ENCODE measurements at regions not wholly inside any gene's neighbourhood (a gene's known extent, or its start where the extent isn't known, plus 50 kb on each side); places are given as distances from the start of the nearest gene placed in this dataset.

- H3K4me3 ChIP-seq = no peak overlapping the region
- 76 to 82% (median 80%) methylated on average over 3 of the region's 3 CpGs for WGBS, 3 donors
- H3K27ac ChIP-seq = no peak overlapping the region
- H3K4me1 ChIP-seq (ENCODE audit: insufficient read depth) = no peaks in the 10 kb centered on the region
- H3K27me3 ChIP-seq = no peaks in the 10 kb centered on the region
- intact Hi-C loops (cut with DNase I) = no loop called here
- no peaks in the 10 kb centered on the region for H3K9me3 ChIP-seq
- no peak for TF ChIP-seq EP300 (IDR thresholded peaks at IDR 0.05)
- DNase-seq = no peak
- no peaks in the 10 kb centered on the region for H3K36me3 ChIP-seq
Measured at GRCh38 chr10:129366450-129366849, 100.6 kb upstream of the MGMT start.

GRCh38 chr10:129369566-129369965 is 97.5 kb upstream of the MGMT start:
- Histone ChIP-seq H3K27me3 (no peaks in the 10 kb centered on the region), H3K4me1 (ENCODE audit: insufficient read depth) (no peaks in the 10 kb centered on the region), H3K9me3 (no peaks in the 10 kb centered on the region), H3K27ac (no peak overlapping the region), H3K36me3 (no peaks in the 10 kb centered on the region), H3K4me3 (no peak overlapping the region)
- intact Hi-C loops (cut with DNase I) = no loop called here
- WGBS, 3 donors = 32 to 41% (median 32%) methylated on average over 10 of the region's 10 CpGs
- no peak for DNase-seq
- no peak for TF ChIP-seq CTCF (IDR thresholded peaks at IDR 0.05)
- TF ChIP-seq POLR2A (IDR thresholded peaks at IDR 0.05) = no peak
- TF ChIP-seq EP300 (IDR thresholded peaks at IDR 0.05) = no peak

- no peaks in the 10 kb centered on the region for H3K9me3 ChIP-seq
- H3K27me3 ChIP-seq = no peaks in the 10 kb centered on the region
- H3K36me3 ChIP-seq = no peaks in the 10 kb centered on the region
- H3K27ac ChIP-seq = no peak overlapping the region
- H3K4me1 ChIP-seq (ENCODE audit: insufficient read depth) = no peaks in the 10 kb centered on the region
- DNase-seq = no peak
- WGBS, 3 donors = 70 to 76% (median 75%) methylated on average over 7 of the region's 7 CpGs
- intact Hi-C loops (cut with DNase I) = no loop called here
- no peak for TF ChIP-seq CTCF (IDR thresholded peaks at IDR 0.05)
- no peak for TF ChIP-seq EP300 (IDR thresholded peaks at IDR 0.05)
- no peak for TF ChIP-seq POLR2A (IDR thresholded peaks at IDR 0.05)
- no peak overlapping the region for H3K4me3 ChIP-seq
Measured at GRCh38 chr10:129371541-129371940, 95.5 kb upstream of the MGMT start.

- H3K4me3 ChIP-seq = no peak overlapping the region
- H3K4me1 ChIP-seq (ENCODE audit: insufficient read depth) = no peaks in the 10 kb centered on the region
- no peaks in the 10 kb centered on the region for H3K36me3 ChIP-seq
- H3K9me3 ChIP-seq = no peaks in the 10 kb centered on the region
- WGBS, 3 donors = 64 to 70% (median 70%) methylated on average over 9 of the region's 9 CpGs
- DNase-seq = no peak
- no peak overlapping the region for H3K27ac ChIP-seq
- no peaks in the 10 kb centered on the region for H3K27me3 ChIP-seq
- intact Hi-C loops (cut with DNase I) = no loop called here
- no peak for TF ChIP-seq POLR2A (IDR thresholded peaks at IDR 0.05)
- no peak for TF ChIP-seq EP300 (IDR thresholded peaks at IDR 0.05)
- no peak for TF ChIP-seq CTCF (IDR thresholded peaks at IDR 0.05)
Measured at GRCh38 chr10:129372172-129372571, 94.9 kb upstream of the MGMT start.

GRCh38 chr10:129373231-129373630 is 93.8 kb upstream of the MGMT start:
- Histone ChIP-seq H3K4me1 (ENCODE audit: insufficient read depth) (no peaks in the 10 kb centered on the region), H3K27me3 (no peaks in the 10 kb centered on the region), H3K4me3 (no peak overlapping the region), H3K36me3 (no peaks in the 10 kb centered on the region), H3K27ac (no peak overlapping the region), H3K9me3 (no peaks in the 10 kb centered on the region)
- no peak for DNase-seq
- no peak for TF ChIP-seq POLR2A (IDR thresholded peaks at IDR 0.05)
- TF ChIP-seq EP300 (IDR thresholded peaks at IDR 0.05) = no peak
- no peak for TF ChIP-seq CTCF (IDR thresholded peaks at IDR 0.05)
- intact Hi-C loops (cut with DNase I) = no loop called here
- WGBS, 3 donors = 91 to 93% (median 92%) methylated on average over 12 of the region's 12 CpGs

Data from ovary (tissue), 7 donors.